NT2/D1 (cell line): ENCODE measurements at regions not wholly inside any gene's neighbourhood (a gene's known extent, or its start where the extent isn't known, plus 50 kb on each side); places are given as distances from the start of the nearest gene placed in this dataset.

Experiments
- SUZ12 ChIP-seq: IDR thresholded peaks from 2 replicates; pipeline ENCODE4 v1.6.1; 2011; ENCODE audit not compliant: insufficient read length, insufficient read depth; ENCODE audit errors: extremely low read depth
- YY1 ChIP-seq: IDR thresholded peaks from 2 replicates; pipeline ENCODE4 v1.6.1; 2011; ENCODE audit not compliant: insufficient read length, insufficient read depth
- ZNF274 ChIP-seq: IDR thresholded peaks from 2 replicates; pipeline ENCODE4 v1.6.1; 2011; ENCODE audit warnings: mild to moderate bottlenecking, low read depth, low read length

GRCh38 chr10:125554016-125554703 is 128.8 kb downstream of the TEX36 start:
- TF ChIP-seq ZNF274, result no peak
- TF ChIP-seq YY1, result no peak
- no peak for TF ChIP-seq SUZ12
